Prostate gland (tissue), 2 donors: ENCODE measurements at regions not wholly inside any gene's neighbourhood (a gene's known extent, or its start where the extent isn't known, plus 50 kb on each side); places are given as distances from the start of the nearest gene placed in this dataset.

Experiments used
- DNase-seq: peaks from one replicate; pipeline ENCODE4 v3.0.0-alpha.2; 2019; ENCODE audit warnings: low spot score
- H3K27ac ChIP-seq, 2 donors: fragments of 200-600 bp; sonication (generic); 2 replicates each; pipeline ENCODE4 v1.5.1; 2017 to 2019
- H3K27me3 ChIP-seq: fragments of 200-600 bp; sonication (generic); replicated peaks from 2 replicates; pipeline ENCODE4 v1.5.1; 2019; ENCODE audit not compliant: insufficient read depth
- H3K36me3 ChIP-seq, 2 donors: fragments of 200-600 bp; sonication (generic); 1 replicate in 1 of 2; 2 replicates in 1 of 2; pipeline versions ENCODE4 v1.5.1 to v1.8.1; 2017 to 2019
- H3K4me1 ChIP-seq: fragments of 200-600 bp; sonication (generic); replicated peaks from 2 replicates; pipeline ENCODE4 v1.5.1; 2019
- H3K4me3 ChIP-seq, 2 donors: fragments of 200-600 bp; sonication (generic); 2 replicates each; pipeline ENCODE4 v1.5.1; 2017 to 2019
- H3K9me3 ChIP-seq: fragments of 200-600 bp; sonication (generic); 2 replicates; pipeline ENCODE4 v1.5.1; 2017
- CTCF ChIP-seq, 4 experiments: fragments of 200-600 bp in 2 of 4; fragments of 450-650 bp in 2 of 4; sonication (generic) in 2 of 4; IDR thresholded peaks; 1 replicate in 3 of 4; 2 replicates in 1 of 4; pipeline ENCODE4 v1.5.1; 2016 to 2019; ENCODE audit warnings: antibody characterized with exemption in 4 of 4, mild to moderate bottlenecking in 2 of 4, moderate library complexity in 2 of 4
- POLR2A ChIP-seq: fragments of 450-650 bp; IDR thresholded peaks from one replicate; pipeline ENCODE4 v1.6.1; 2016; ENCODE audit warnings: antibody characterized with exemption, mild to moderate bottlenecking
- POLR2AphosphoS5 ChIP-seq: sonication (generic); formaldehyde crosslinking; IDR thresholded peaks from one replicate; pipeline ENCODE4 v1.6.1; 2017; ENCODE audit warnings: antibody characterized with exemption
- WGBS: methylation state at CpG from one replicate; pipeline ENCODE4 v1.1.5; 2018; 5-methylcytosine and 5-hydroxymethylcytosine counted together
- intact Hi-C: fragments of 100-400 bp; cut with DNase I; formaldehyde crosslinking; loops from one replicate; pipeline ENCODE4 v1.14.2; 2022

DNA sequence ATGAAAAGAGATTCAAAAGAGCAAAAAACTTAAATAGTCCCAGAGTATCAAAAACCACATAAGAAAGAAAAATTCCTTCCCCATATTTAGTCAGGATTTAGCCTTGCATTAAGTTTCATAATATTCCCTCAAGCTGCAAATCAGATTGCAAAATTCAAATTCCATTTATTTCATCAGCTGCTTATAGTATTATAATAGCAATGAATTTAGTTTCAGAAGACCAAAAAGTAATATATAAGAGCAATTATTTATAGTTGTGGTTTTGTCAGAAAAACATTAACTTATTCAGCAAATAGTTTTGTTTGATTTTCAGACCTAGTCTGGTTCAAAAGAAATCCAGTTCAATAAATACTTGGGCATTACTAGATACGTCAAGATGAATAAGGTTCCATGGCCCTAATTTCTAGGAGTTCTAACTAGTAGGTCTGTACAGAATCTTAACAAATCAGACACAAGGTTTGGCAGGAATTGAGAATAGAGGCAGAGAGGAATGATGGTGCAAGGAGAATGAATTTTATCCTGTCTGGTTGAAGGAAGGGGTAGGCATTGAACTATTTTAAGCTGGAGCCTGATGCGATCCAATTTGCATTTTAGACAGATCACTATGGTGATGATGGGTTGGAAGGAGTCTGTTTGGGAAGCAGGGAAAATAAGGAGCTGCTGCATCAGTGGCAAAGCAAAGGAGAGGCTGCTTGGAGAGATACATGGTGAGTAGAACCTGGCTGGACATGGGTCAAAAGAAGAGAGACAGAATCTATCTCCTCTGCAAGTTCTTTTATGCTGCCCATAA, 163.9 kb upstream of the STXBP5 start:
- intact Hi-C loops = no loop called here
- H3K27me3 ChIP-seq = no peaks in the 10 kb centered on the region
- WGBS = 92% methylated on average over 2 of the region's 2 CpGs

DNA sequence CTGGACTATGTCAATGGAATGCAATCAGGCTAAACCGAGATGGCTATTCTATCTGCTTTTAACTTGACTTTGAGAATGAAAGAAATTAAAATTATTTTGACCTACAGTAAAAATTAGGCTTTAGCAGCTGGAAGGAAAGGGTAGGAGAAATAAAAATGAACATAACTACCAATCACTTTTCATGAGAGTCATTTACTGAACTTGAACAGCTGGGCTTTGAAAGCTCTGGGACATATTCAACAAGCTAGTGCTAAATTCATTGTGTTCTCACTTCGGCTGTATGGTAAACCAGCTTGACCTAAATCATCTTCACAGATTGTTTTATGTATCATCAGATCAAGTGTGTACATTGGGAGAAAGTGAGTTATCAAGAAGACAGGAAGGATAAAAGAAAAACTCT, 161.5 kb upstream of the STXBP5 start:
- 64% methylated on average over 2 of the region's 2 CpGs for WGBS
- Histone ChIP-seq H3K4me3 (no peak overlapping the region), H3K27me3 (no peaks in the 10 kb centered on the region), H3K9me3 (no peaks in the 10 kb centered on the region), H3K36me3 (no peaks in the 10 kb centered on the region), H3K27ac (no peak overlapping the region), H3K4me1 (no peaks in the 10 kb centered on the region)
- no peak for DNase-seq
- intact Hi-C loops = no loop called here
- no peak for TF ChIP-seq POLR2A

More for the DNA sequence above, 163.9 kb upstream of the STXBP5 start:
- Histone ChIP-seq H3K4me1 (no peaks in the 10 kb centered on the region), H3K36me3 (no peaks in the 10 kb centered on the region), H3K9me3 (no peaks in the 10 kb centered on the region), H3K4me3 (no peak overlapping the region), H3K27ac (no peak overlapping the region)
- DNase-seq = no peak
- TF ChIP-seq CTCF (IDR thresholded peaks at IDR 0.05) (no peak), POLR2AphosphoS5 (no peak), POLR2A (no peak)

GRCh38 chr6:147043994-147044477, 160.2 kb upstream of the STXBP5 start:
- intact Hi-C loops = no loop called here
- no peak overlapping the region for H3K4me3 ChIP-seq
- no peaks in the 10 kb centered on the region for H3K9me3 ChIP-seq
- H3K27me3 ChIP-seq = no peaks in the 10 kb centered on the region
- no peaks in the 10 kb centered on the region for H3K36me3 ChIP-seq
- 91% methylated on average over 5 of the region's 5 CpGs for WGBS
- TF ChIP-seq POLR2A (no peak), POLR2AphosphoS5 (no peak), CTCF (IDR thresholded peaks at IDR 0.05) (no peak)
- H3K4me1 ChIP-seq = no peaks in the 10 kb centered on the region
- DNase-seq = no peak
- H3K27ac ChIP-seq = no peak overlapping the region

- Histone ChIP-seq H3K4me1 (no peaks in the 10 kb centered on the region), H3K27ac (no peak overlapping the region), H3K27me3 (no peaks in the 10 kb centered on the region), H3K36me3 (no peaks in the 10 kb centered on the region), H3K9me3 (no peaks in the 10 kb centered on the region), H3K4me3 (no peak overlapping the region)
- intact Hi-C loops = no loop called here
- 76% methylated on average over 4 of the region's 4 CpGs for WGBS
- TF ChIP-seq CTCF (IDR thresholded peaks at IDR 0.05) = no peak
- no peak for TF ChIP-seq POLR2AphosphoS5
- no peak for TF ChIP-seq POLR2A
- DNase-seq = no peak
These were observed 157.9 kb upstream of the STXBP5 start for GRCh38 chr6:147046141-147046877.

DNA sequence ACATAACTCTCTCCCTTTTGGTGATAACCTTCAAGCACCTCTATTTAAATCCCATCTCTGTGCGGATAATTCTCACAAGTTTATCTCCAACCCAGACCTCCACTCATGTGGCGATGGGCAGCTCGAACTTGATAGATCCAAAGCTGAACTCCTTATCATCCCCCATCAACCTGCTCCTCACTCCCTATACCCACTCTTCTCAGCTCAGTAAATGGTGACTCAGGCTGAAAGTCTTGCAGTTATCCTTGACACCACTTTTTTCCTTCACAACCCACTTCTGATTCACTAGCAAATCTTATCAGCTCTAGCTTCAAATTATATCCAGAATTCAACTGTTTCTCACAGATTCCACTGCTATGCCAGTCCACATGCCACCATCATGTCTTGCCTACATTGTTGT, 155.3 kb upstream of the STXBP5 start:
- H3K36me3 ChIP-seq = no peaks in the 10 kb centered on the region
- DNase-seq = no peak
- 97% methylated on average over 3 of the region's 3 CpGs for WGBS
- TF ChIP-seq POLR2A = no peak
- TF ChIP-seq POLR2AphosphoS5 = no peak
- no peak for TF ChIP-seq CTCF (IDR thresholded peaks at IDR 0.05)
- H3K4me1 ChIP-seq = no peaks in the 10 kb centered on the region
- no peaks in the 10 kb centered on the region for H3K9me3 ChIP-seq
- H3K4me3 ChIP-seq = no peak overlapping the region
- intact Hi-C loops = no loop called here
- H3K27me3 ChIP-seq = no peaks in the 10 kb centered on the region
- H3K27ac ChIP-seq = no peak overlapping the region
